Stimulated activated CD8-positive, alpha-beta memory T cell treated with anti-CD3 and anti-CD28 coated beads, Interleukin-15, amount 100 ng/mL, for 4 hours (primary cell): ENCODE measurements at regions not wholly inside any gene's neighbourhood (a gene's known extent, or its start where the extent isn't known, plus 50 kb on each side); places are given as distances from the start of the nearest gene placed in this dataset.
"Not testable (repeated sequence)": the region's sequence is repeated elsewhere in the genome, so short reads cannot be mapped to it uniquely, and the experiment has no call there.

Experiments
- DNase-seq, 2 donors: peaks; one replicate each; pipeline ENCODE4 v3.0.0-alpha.2; 2020; ENCODE audit warnings: low read depth in 2 of 2

GRCh38 chr15:20089541-20089940, 452.1 kb downstream of the GOLGA6L6 start:
- DNase-seq: not testable (repeated sequence)

GRCh38 chr15:20084026-20084425, 457.6 kb downstream of the GOLGA6L6 start:
- DNase-seq: not testable (repeated sequence)

GRCh38 chr15:20074082-20074481, 467.5 kb downstream of the GOLGA6L6 start:
- DNase-seq: not testable (repeated sequence)

GRCh38 chr15:20069043-20069442, 472.6 kb downstream of the GOLGA6L6 start:
- DNase-seq: not testable (repeated sequence)

- DNase-seq: not testable (repeated sequence)
Observed at GRCh38 chr15:20066173-20066572, 475.4 kb downstream of the GOLGA6L6 start.

- not testable (repeated sequence) for DNase-seq
Observed at GRCh38 chr15:20065508-20065907, 476.1 kb downstream of the GOLGA6L6 start.

GRCh38 chr15:20063167-20063566, 478.4 kb downstream of the GOLGA6L6 start:
- DNase-seq: not testable (repeated sequence)

- not testable (repeated sequence) for DNase-seq
Observed at GRCh38 chr15:20060838-20061237, 480.8 kb downstream of the GOLGA6L6 start.

GRCh38 chr15:20056871-20057270, 484.7 kb downstream of the GOLGA6L6 start:
- not testable (repeated sequence) for DNase-seq

GRCh38 chr15:20055921-20056320, 485.7 kb downstream of the GOLGA6L6 start:
- not testable (repeated sequence) for DNase-seq

- not testable (repeated sequence) for DNase-seq
Observed at GRCh38 chr15:20048189-20048588, 493.4 kb downstream of the GOLGA6L6 start.

GRCh38 chr15:20045165-20045564, 496.4 kb downstream of the GOLGA6L6 start:
- DNase-seq: not testable (repeated sequence)

GRCh38 chr15:20040691-20041090, 500.9 kb downstream of the GOLGA6L6 start:
- not testable (repeated sequence) for DNase-seq

GRCh38 chr15:20025040-20025439, 516.6 kb downstream of the GOLGA6L6 start:
- DNase-seq: not testable (repeated sequence)

- DNase-seq: not testable (repeated sequence)
Observed at GRCh38 chr15:20022349-20022748, 519.3 kb downstream of the GOLGA6L6 start.

GRCh38 chr15:20021351-20021750, 520.2 kb downstream of the GOLGA6L6 start:
- DNase-seq: not testable (repeated sequence)

- DNase-seq: not testable (repeated sequence)
Observed at GRCh38 chr15:20020588-20020987, 521.0 kb downstream of the GOLGA6L6 start.

- not testable (repeated sequence) for DNase-seq
Observed at GRCh38 chr15:20019758-20020157, 521.8 kb downstream of the GOLGA6L6 start.

GRCh38 chr15:20017581-20017980, 524.0 kb downstream of the GOLGA6L6 start:
- DNase-seq: not testable (repeated sequence)

GRCh38 chr15:20016941-20017340, 524.7 kb downstream of the GOLGA6L6 start:
- not testable (repeated sequence) for DNase-seq

GRCh38 chr15:20012837-20013236, 528.8 kb downstream of the GOLGA6L6 start:
- DNase-seq: not testable (repeated sequence)

GRCh38 chr15:20010759-20011158, 530.8 kb downstream of the GOLGA6L6 start:
- not testable (repeated sequence) for DNase-seq

GRCh38 chr15:20009619-20010018, 532.0 kb downstream of the GOLGA6L6 start:
- DNase-seq: not testable (repeated sequence)

GRCh38 chr15:20007338-20007737, 534.3 kb downstream of the GOLGA6L6 start:
- not testable (repeated sequence) for DNase-seq
